Fibroblast of gingiva (primary cell): ENCODE measurements at regions not wholly inside any gene's neighbourhood (a gene's known extent, or its start where the extent isn't known, plus 50 kb on each side); places are given as distances from the start of the nearest gene placed in this dataset.
A peak's percentile ranks its signal among the peaks of the same experiment; 100 is the strongest.
"Not testable (repeated sequence)": the region's sequence is repeated elsewhere in the genome, so short reads cannot be mapped to it uniquely, and the experiment has no call there.

ENCODE experiments used
- DNase-seq: peaks from one replicate; pipeline ENCODE4 v3.0.0-alpha.2; 2011; ENCODE audit warnings: low read depth

GRCh38 chr7:39758234-39758970 lies 135.0 kb downstream of the RALA start:
- no peak for DNase-seq

- no peak for DNase-seq
Observed at GRCh38 chr7:39761449-39761848, 138.1 kb downstream of the RALA start.

- peak; percentile 6 for DNase-seq
Observed at GRCh38 chr7:39762466-39762865, 139.1 kb downstream of the RALA start.

GRCh38 chr7:39762881-39763280 lies 139.5 kb downstream of the RALA start:
- not testable (repeated sequence) for DNase-seq

GRCh38 chr7:39765833-39766232 lies 142.5 kb downstream of the RALA start:
- not testable (repeated sequence) for DNase-seq

- DNase-seq, result not testable (repeated sequence)
Observed at GRCh38 chr7:39768439-39768838, 145.1 kb downstream of the RALA start.

- not testable (repeated sequence) for DNase-seq
Observed at GRCh38 chr7:39774341-39774851, 151.0 kb downstream of the RALA start.

- peak; percentile 3 for DNase-seq
Observed at GRCh38 chr7:39781557-39781956, 158.2 kb downstream of the RALA start.

GRCh38 chr7:39786440-39786839 lies 163.1 kb downstream of the RALA start:
- not testable (repeated sequence) for DNase-seq

- DNase-seq, result not testable (repeated sequence)
Observed at GRCh38 chr7:39791035-39791434, 159.0 kb upstream of the CDK13 start.

- peak; percentile 8 for DNase-seq
Observed at GRCh38 chr7:39791911-39792310, 158.1 kb upstream of the CDK13 start.

- not testable (repeated sequence) for DNase-seq
Observed at GRCh38 chr7:39793026-39793425, 157.0 kb upstream of the CDK13 start.

- not testable (repeated sequence) for DNase-seq
Observed at GRCh38 chr7:39793851-39794250, 156.2 kb upstream of the CDK13 start.

- not testable (repeated sequence) for DNase-seq
Observed at GRCh38 chr7:39796947-39797346, 153.1 kb upstream of the CDK13 start.

GRCh38 chr7:39798077-39798476 lies 152.0 kb upstream of the CDK13 start:
- DNase-seq, result not testable (repeated sequence)

- DNase-seq, result no peak
Observed at GRCh38 chr7:39808796-39809481, 141.1 kb upstream of the CDK13 start.

- no peak for DNase-seq
Observed at GRCh38 chr7:39810204-39810642, 139.8 kb upstream of the CDK13 start.

- no peak for DNase-seq
Observed at GRCh38 chr7:39810710-39811109, 139.3 kb upstream of the CDK13 start.

- DNase-seq, result peak; percentile 50
Observed at GRCh38 chr7:39811161-39811614, 138.9 kb upstream of the CDK13 start.

GRCh38 chr7:39816462-39817060 lies 133.5 kb upstream of the CDK13 start:
- no peak for DNase-seq

GRCh38 chr7:39819514-39819913 lies 130.5 kb upstream of the CDK13 start:
- no peak for DNase-seq

- DNase-seq, result no peak
Observed at GRCh38 chr7:39824456-39825200, 125.4 kb upstream of the CDK13 start.
